Thoracic aorta (tissue), 2 donors: ENCODE measurements at regions not wholly inside any gene's neighbourhood (a gene's known extent, or its start where the extent isn't known, plus 50 kb on each side); places are given as distances from the start of the nearest gene placed in this dataset.

Experiments used
- ATAC-seq: fragments of 150-250 bp; one replicate; pipeline ENCODE4 v1.8.0; 2017; ENCODE audit warnings: low read depth; ENCODE audit not compliant: insufficient number of reproducible peaks, low FRiP score
- DNase-seq: peaks from one replicate; pipeline ENCODE4 v3.0.0-alpha.2; 2020; ENCODE audit warnings: low spot score
- H3K27ac ChIP-seq, 2 donors: fragments of 200-600 bp; sonication (generic); 1 replicate in 1 of 2; 2 replicates in 1 of 2; pipeline ENCODE4 v1.5.1; 2016; ENCODE audit warnings: mild to moderate bottlenecking in 2 of 2, moderate library complexity in 2 of 2
- H3K27me3 ChIP-seq: fragments of 200-600 bp; sonication (generic); replicated peaks from 2 replicates; pipeline ENCODE4 v1.6.0; 2016; ENCODE audit warnings: mild to moderate bottlenecking; ENCODE audit not compliant: insufficient read depth
- H3K36me3 ChIP-seq: fragments of 200-600 bp; sonication (generic); one replicate; pipeline ENCODE4 v1.5.1; 2016
- H3K4me1 ChIP-seq, 2 donors: fragments of 200-600 bp; sonication (generic); 1 replicate in 1 of 2; 2 replicates in 1 of 2; pipeline versions ENCODE4 v1.5.1 to v1.6.0; 2016; ENCODE audit warnings: low read depth in 2 of 2, mild to moderate bottlenecking in 1 of 2; ENCODE audit not compliant: control insufficient read depth in 1 of 2
- H3K4me3 ChIP-seq: fragments of 200-600 bp; sonication (generic); 2 replicates; pipeline ENCODE4 v1.5.1; 2016; ENCODE audit warnings: mild to moderate bottlenecking
- H3K9me3 ChIP-seq: fragments of 200-600 bp; sonication (generic); 2 replicates; pipeline ENCODE4 v1.5.1; 2016
- CTCF ChIP-seq: fragments of 200-600 bp; sonication (generic); IDR thresholded peaks from one replicate; pipeline ENCODE4 v1.5.1; 2019; ENCODE audit warnings: antibody characterized with exemption

- DNase-seq (no peak), ATAC-seq (no peak)
- Histone ChIP-seq H3K9me3 (no peaks in the 10 kb centered on the region), H3K36me3 (no peaks in the 10 kb centered on the region), H3K27ac (no peak overlapping the region), H3K27me3 (no peaks in the 10 kb centered on the region), H3K4me1 (no peaks in the 10 kb centered on the region), H3K4me3 (no peak overlapping the region)
- no peak for TF ChIP-seq CTCF
Observed at GRCh38 chr15:98554272-98555172, 93.8 kb upstream of the IGF1R start.

GRCh38 chr15:98555173-98555515, 93.2 kb upstream of the IGF1R start:
- Histone ChIP-seq H3K36me3 (no peaks in the 10 kb centered on the region), H3K4me1 (no peaks in the 10 kb centered on the region), H3K9me3 (no peaks in the 10 kb centered on the region), H3K27ac (no peak overlapping the region), H3K4me3 (no peak overlapping the region), H3K27me3 (no peaks in the 10 kb centered on the region)
- DNase-seq, result no peak
- TF ChIP-seq CTCF, result no peak
- ATAC-seq, result no peak

GRCh38 chr15:98556321-98556720, 92.0 kb upstream of the IGF1R start:
- Histone ChIP-seq H3K36me3 (no peaks in the 10 kb centered on the region), H3K4me3 (no peak overlapping the region), H3K4me1 (no peaks in the 10 kb centered on the region), H3K27me3 (no peaks in the 10 kb centered on the region), H3K9me3 (no peaks in the 10 kb centered on the region), H3K27ac (no peak overlapping the region)
- DNase-seq (no peak), ATAC-seq (no peak)
- TF ChIP-seq CTCF, result no peak

- TF ChIP-seq CTCF, result no peak
- H3K4me1 ChIP-seq, result no peaks in the 10 kb centered on the region
Observed at GRCh38 chr15:98560338-98560737, 88.0 kb upstream of the IGF1R start.

GRCh38 chr15:98561169-98561941, 87.0 kb upstream of the IGF1R start:
- DNase-seq, result no peak
- ATAC-seq, result no peak
- Histone ChIP-seq H3K4me3 (no peak overlapping the region), H3K27me3 (no peaks in the 10 kb centered on the region), H3K4me1 (no peaks in the 10 kb centered on the region), H3K36me3 (no peaks in the 10 kb centered on the region), H3K9me3 (no peaks in the 10 kb centered on the region), H3K27ac (no peak overlapping the region)
- no peak for TF ChIP-seq CTCF

More at GRCh38 chr15:98560338-98560737, 88.0 kb upstream of the IGF1R start:
- Histone ChIP-seq H3K27me3 (no peaks in the 10 kb centered on the region), H3K9me3 (no peaks in the 10 kb centered on the region), H3K36me3 (no peaks in the 10 kb centered on the region), H3K4me3 (no peak overlapping the region), H3K27ac (no peak overlapping the region)
- DNase-seq (no peak), ATAC-seq (no peak)
